ENCODE measurements at regions not wholly inside any gene's neighbourhood (a gene's known extent, or its start where the extent isn't known, plus 50 kb on each side); places are given as distances from the start of the nearest gene placed in this dataset.

- ChIA-PET POLR2A (no interaction called here), CTCF (ENCODE audit: low intra/inter-chr PET ratio, low total read pairs) (no interaction called here)
- intact Hi-C loops (cut with micrococcal nuclease; ENCODE audit: unreplicated experiment), result no loop called here
- H3K9ac ChIP-seq (ENCODE audit: insufficient read depth, low read depth, low read length), result 0 out of 2 replicates have a peak overlapping the region, but pooled peaks have one; percentile 40
- peak; percentile 83 for ATAC-seq
- H4K20me1 ChIP-seq (ENCODE audit: insufficient read depth, low read length), result no peaks in the 10 kb centered on the region
- H3K27ac ChIP-seq (ENCODE audit: extremely low read length, insufficient read depth, low read length), result peak overlapping the region; percentile 70
- H3K4me3 ChIP-seq (replicated peaks in 1 of 3; ENCODE audit: insufficient read depth in 1 of 3, low read depth in 2 of 3, low read length in 3 of 3), result no peak overlapping the region
- WGBS (ENCODE audit: low lambda C conversion rate), result 0% methylated on average over 6 of the region's 6 CpGs
- peaks cover 47% of the 10 kb centered on the region for H3K4me1 ChIP-seq (ENCODE audit: insufficient read depth, low read length)
- no peak overlapping the region for H2AFZ ChIP-seq (ENCODE audit: low read length)
- no peaks in the 10 kb centered on the region; a peak in 1 of 5 replicates for H3K27me3 ChIP-seq (ENCODE audit: control insufficient read depth in 1 of 2, insufficient read depth in 2 of 2, low read length in 2 of 2)
- no peaks in the 10 kb centered on the region for H3K9me3 ChIP-seq (ENCODE audit: low read length)
- no TSS peak for BruUV-seq (replicated peaks)
- H3K4me2 ChIP-seq (ENCODE audit: low read depth, low read length), result peak overlapping the region; percentile 40; the same call in 1 of the 2 replicates
- DNase-seq (ENCODE audit: low spot score), result peak; percentile 79
- H3K36me3 ChIP-seq (replicated peaks in 1 of 2; ENCODE audit: control insufficient read depth in 1 of 2, insufficient read depth in 2 of 2, low read length in 2 of 2), result no peaks in the 10 kb centered on the region
- H3K79me2 ChIP-seq (ENCODE audit: insufficient read depth, low read length), result no peaks in the 10 kb centered on the region
- FAIRE-seq, result no peak
- in situ Hi-C loops (cut with HindIII; ENCODE audit: extremely low pct_ligation_motif_present, low pct_unique_long_range_greater_than_20kb), result no loop called here
- peak; percentile 78; the same call in 1 of the 2 replicates for TF ChIP-seq ARID5B (CRISPR knock-in tag; IDR thresholded peaks at IDR 0.05)
- TF ChIP-seq ZNF235 (CRISPR knock-in tag; IDR thresholded peaks at IDR 0.05; ENCODE audit: borderline replicate concordance), result no peak
- TF ChIP-seq ZNF605 (CRISPR knock-in tag; IDR thresholded peaks at IDR 0.05), result no peak
- TF ChIP-seq SOX13 (IDR thresholded peaks at IDR 0.05), result peak; percentile 76
- peak in 1 of 2 experiments; percentile 89; a peak in 2 of 4 replicates for TF ChIP-seq SOX13 (CRISPR knock-in tag; conservative IDR thresholded peaks at IDR 0.05 in 1 of 2, IDR thresholded peaks at IDR 0.05 in 1 of 2)
- peak in 1 of 2 experiments; percentile 46; a peak in 2 of 4 replicates for TF ChIP-seq EP300 (IDR thresholded peaks at IDR 0.05; ENCODE audit: low read depth in 2 of 2, low read length in 2 of 2)
- TF ChIP-seq EP300 (CRISPR knock-in tag; IDR thresholded peaks at IDR 0.05; ENCODE audit: borderline replicate concordance), result no peak
- TF ChIP-seq CREB1 (IDR thresholded peaks at IDR 0.05), result peak; percentile 77
- TF ChIP-seq CREB1 (CRISPR knock-in tag; IDR thresholded peaks at IDR 0.05), result peak; percentile 50
- peak; percentile 33; the same call in 1 of the 2 replicates for TF ChIP-seq CEBPG (CRISPR knock-in tag; IDR thresholded peaks at IDR 0.05)
- TF ChIP-seq NR2F6 (IDR thresholded peaks at IDR 0.05), result peak; percentile 67
- peak; percentile 43 for TF ChIP-seq NR2F6 (CRISPR knock-in tag; IDR thresholded peaks at IDR 0.05)
- no peak for TF ChIP-seq ZNF10 (CRISPR knock-in tag; IDR thresholded peaks at IDR 0.05; ENCODE audit: borderline replicate concordance, low read depth)
- TF ChIP-seq SOX5 (CRISPR knock-in tag; IDR thresholded peaks at IDR 0.05; ENCODE audit: borderline replicate concordance), result peak; percentile 94
- TF ChIP-seq ZNF674 (CRISPR knock-in tag; IDR thresholded peaks at IDR 0.05; ENCODE audit: low read depth), result no peak
- peak; percentile 61; the same call in 1 of the 2 replicates for TF ChIP-seq NFIC (IDR thresholded peaks at IDR 0.05; ENCODE audit: low read length)
- peak; percentile 58; the same call in 1 of the 2 replicates for TF ChIP-seq BCL6 (CRISPR knock-in tag; IDR thresholded peaks at IDR 0.05)
- no peak for TF ChIP-seq ZNF816 (CRISPR knock-in tag; IDR thresholded peaks at IDR 0.05; ENCODE audit: borderline replicate concordance)
- TF ChIP-seq CREM (IDR thresholded peaks at IDR 0.05), result peak; percentile 41; the same call in 1 of the 2 replicates
- TF ChIP-seq CREM (CRISPR knock-in tag; IDR thresholded peaks at IDR 0.05), result no peak
- TF ChIP-seq CENPT (CRISPR knock-in tag; IDR thresholded peaks at IDR 0.05; ENCODE audit: low read depth), result no peak
- no peak for TF ChIP-seq MAZ (IDR thresholded peaks at IDR 0.05; ENCODE audit: borderline replicate concordance, low read depth, low read length)
- TF ChIP-seq MAZ (CRISPR knock-in tag; IDR thresholded peaks at IDR 0.05; ENCODE audit: low read depth), result no peak
Measured at GRCh38 chr9:110027671-110028081, 180.3 kb downstream of the C9orf152 start.
